ENCODE measurements at regions not wholly inside any gene's neighbourhood (a gene's known extent, or its start where the extent isn't known, plus 50 kb on each side); places are given as distances from the start of the nearest gene placed in this dataset.
A peak's percentile ranks its signal among the peaks of the same experiment; 100 is the strongest.
"Not testable (repeated sequence)": the region's sequence is repeated elsewhere in the genome, so short reads cannot be mapped to it uniquely, and the experiment has no call there.

- Histone ChIP-seq H3K36me3 (no peaks in the 10 kb centered on the region), H3K4me3 (no peak overlapping the region), H3K9me3 (no peaks in the 10 kb centered on the region), H3K27me3 (no peaks in the 10 kb centered on the region), H3K4me1 (peaks cover 0 to 4% (median 0%) of the 10 kb centered on the region in 9 donors), H3K27ac (peak overlapping the region in 4 of 10 donors; percentile 14 to 41 (median 24))
- 81 to 82% methylated on average over 7 of the region's 7 CpGs for WGBS, 2 donors
- peak; percentile 17 to 78 (median 68) for ATAC-seq
- TF ChIP-seq, protein P1, sequence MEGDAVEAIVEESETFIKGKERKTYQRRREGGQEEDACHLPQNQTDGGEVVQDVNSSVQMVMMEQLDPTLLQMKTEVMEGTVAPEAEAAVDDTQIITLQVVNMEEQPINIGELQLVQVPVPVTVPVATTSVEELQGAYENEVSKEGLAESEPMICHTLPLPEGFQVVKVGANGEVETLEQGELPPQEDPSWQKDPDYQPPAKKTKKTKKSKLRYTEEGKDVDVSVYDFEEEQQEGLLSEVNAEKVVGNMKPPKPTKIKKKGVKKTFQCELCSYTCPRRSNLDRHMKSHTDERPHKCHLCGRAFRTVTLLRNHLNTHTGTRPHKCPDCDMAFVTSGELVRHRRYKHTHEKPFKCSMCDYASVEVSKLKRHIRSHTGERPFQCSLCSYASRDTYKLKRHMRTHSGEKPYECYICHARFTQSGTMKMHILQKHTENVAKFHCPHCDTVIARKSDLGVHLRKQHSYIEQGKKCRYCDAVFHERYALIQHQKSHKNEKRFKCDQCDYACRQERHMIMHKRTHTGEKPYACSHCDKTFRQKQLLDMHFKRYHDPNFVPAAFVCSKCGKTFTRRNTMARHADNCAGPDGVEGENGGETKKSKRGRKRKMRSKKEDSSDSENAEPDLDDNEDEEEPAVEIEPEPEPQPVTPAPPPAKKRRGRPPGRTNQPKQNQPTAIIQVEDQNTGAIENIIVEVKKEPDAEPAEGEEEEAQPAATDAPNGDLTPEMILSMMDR (IDR thresholded peaks at IDR 0.05): no peak
- DNase-seq: peak in 1 of 2 donors; percentile 6
- intact Hi-C loops (cut with DNase I): no loop called here
Measured at GRCh38 chr20:11995805-11996567, 78.3 kb downstream of the BTBD3 start.

DNA sequence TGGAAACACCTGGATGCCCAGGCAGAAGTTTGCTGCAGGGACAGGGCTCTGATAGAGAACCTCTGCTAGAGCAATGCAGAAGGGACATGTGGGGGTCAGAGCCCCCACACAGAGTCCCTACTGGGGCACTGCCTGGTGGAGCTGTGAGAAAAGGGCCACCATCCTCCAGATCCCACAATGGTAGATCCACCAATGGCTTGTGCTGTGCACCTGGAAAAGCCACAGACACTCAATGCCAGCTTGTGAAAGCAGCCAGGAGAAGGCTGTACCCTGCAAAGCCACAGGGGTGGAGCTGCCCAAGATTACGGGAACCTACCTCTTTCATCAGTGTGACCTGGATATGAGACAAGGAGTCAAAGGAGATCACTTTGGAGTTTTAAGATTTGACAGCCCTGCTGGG lies 87.1 kb downstream of the BTBD3 start:
- 95 to 100% methylated on average over 1 of the region's 1 CpG for WGBS, 2 donors
- H3K36me3 ChIP-seq; intact Hi-C loops (cut with DNase I); H3K27me3 ChIP-seq; H3K4me3 ChIP-seq; ATAC-seq; H3K9me3 ChIP-seq; DNase-seq; H3K4me1 ChIP-seq; H3K27ac ChIP-seq: not testable (repeated sequence)

GRCh38 chr20:12012241-12013222 lies 94.8 kb downstream of the BTBD3 start:
- Histone ChIP-seq H3K36me3 (no peaks in the 10 kb centered on the region), H3K9me3 (no peaks in the 10 kb centered on the region), H3K4me1 (peaks cover 0 to 27% (median 4%) of the 10 kb centered on the region in 9 donors), H3K27ac (no peak overlapping the region), H3K4me3 (no peak overlapping the region), H3K27me3 (no peaks in the 10 kb centered on the region)
- peak in 1 of 2 donors; percentile 18 for DNase-seq
- 78 to 83% methylated on average over 9 of the region's 9 CpGs for WGBS, 2 donors
- TF ChIP-seq, protein P1 (IDR thresholded peaks at IDR 0.05): peak; percentile 48 to 93 (median 74)
- peak in 3 of 8 donors; percentile 37 to 51 (median 42) for ATAC-seq
- intact Hi-C loops (cut with DNase I): loop anchor here in 2 of 10 donors (5.0 kb wide), 2 partner anchors 195 to 300 kb away; no protein-coding TSS in a partner anchor

- H3K4me1 ChIP-seq: peaks cover 0 to 27% (median 4%) of the 10 kb centered on the region in 9 donors
- no peaks in the 10 kb centered on the region for H3K27me3 ChIP-seq
- 85 to 94% methylated on average over 4 of the region's 4 CpGs for WGBS, 2 donors
- no peak for DNase-seq
- no peak overlapping the region for H3K27ac ChIP-seq
- intact Hi-C loops (cut with DNase I): loop anchor here in 2 of 10 donors (5.0 kb wide), 2 partner anchors 193 to 298 kb away; no protein-coding TSS in a partner anchor
- TF ChIP-seq, protein P1 (IDR thresholded peaks at IDR 0.05): no peak
- no peaks in the 10 kb centered on the region for H3K9me3 ChIP-seq
- no peak for ATAC-seq
- H3K4me3 ChIP-seq: no peak overlapping the region
- H3K36me3 ChIP-seq: no peaks in the 10 kb centered on the region
Measured at GRCh38 chr20:12014276-12014675, 96.6 kb downstream of the BTBD3 start.

Data from heart right ventricle (tissue), 16 donors.